ENCODE measurements at regions not wholly inside any gene's neighbourhood (a gene's known extent, or its start where the extent isn't known, plus 50 kb on each side); places are given as distances from the start of the nearest gene placed in this dataset.
A peak's percentile ranks its signal among the peaks of the same experiment; 100 is the strongest.
"Not testable (repeated sequence)": the region's sequence is repeated elsewhere in the genome, so short reads cannot be mapped to it uniquely, and the experiment has no call there.

- TF ChIP-seq EP300 (IDR thresholded peaks at IDR 0.05; ENCODE audit: low read depth): no peak
- TF ChIP-seq POLR2AphosphoS5 (IDR thresholded peaks at IDR 0.05): no peak
- no peak for TF ChIP-seq POLR2A (IDR thresholded peaks at IDR 0.05)
- no peak for TF ChIP-seq CTCF (IDR thresholded peaks at IDR 0.05)
These were observed 91.6 kb downstream of the GLUL start for GRCh38 chr1:182299728-182300616.

GRCh38 chr1:182299054-182299727, 92.4 kb downstream of the GLUL start:
- DNase-seq; H3K4me3 ChIP-seq; H3K36me3 ChIP-seq; in situ Hi-C loops (cut with MboI; ENCODE audit: low pct_ligation_motif_present in 1 of 4, low pct_unique_long_range_greater_than_20kb in 1 of 4, low sequenced_read_pairs in 3 of 4); intact Hi-C loops (cut with DNase I; ENCODE audit: low total_unique reads); H3K27me3 ChIP-seq; H3K9me3 ChIP-seq: not testable (repeated sequence)
- peak overlapping the region in 1 of 4 donors; percentile 47 for H3K27ac ChIP-seq
- peaks cover 10 to 35% (median 26%) of the 10 kb centered on the region in 4 donors for H3K4me1 ChIP-seq
- WGBS, 2 donors (ENCODE audit: low coverage in 1 of 2): 91 to 93% methylated on average over 5 to 14 of the region's 14 CpGs

More at GRCh38 chr1:182299728-182300616, 91.6 kb downstream of the GLUL start:
- peak; percentile 63 for DNase-seq
- Histone ChIP-seq H3K4me1 (peaks cover 14 to 40% (median 30%) of the 10 kb centered on the region in 4 donors), H3K4me3 (no peak overlapping the region), H3K36me3 (no peaks in the 10 kb centered on the region), H3K27ac (peak overlapping the region in 3 of 4 donors; percentile 15 to 47 (median 22)), H3K9me3 (no peaks in the 10 kb centered on the region), H3K27me3 (no peaks in the 10 kb centered on the region)
- intact Hi-C loops (cut with DNase I; ENCODE audit: low total_unique reads): no loop called here
- in situ Hi-C loops (cut with MboI; ENCODE audit: low pct_ligation_motif_present in 1 of 4, low pct_unique_long_range_greater_than_20kb in 1 of 4, low sequenced_read_pairs in 3 of 4): no loop called here
- WGBS, 2 donors (ENCODE audit: low coverage in 1 of 2): 50 to 60% methylated on average over 2 to 3 of the region's 3 CpGs

GRCh38 chr1:182297335-182297734, 94.3 kb downstream of the GLUL start:
- no peaks in the 10 kb centered on the region for H3K27me3 ChIP-seq
- in situ Hi-C loops (cut with MboI; ENCODE audit: low pct_ligation_motif_present in 1 of 4, low pct_unique_long_range_greater_than_20kb in 1 of 4, low sequenced_read_pairs in 3 of 4) (no loop called here), intact Hi-C loops (cut with DNase I; ENCODE audit: low total_unique reads) (no loop called here)
- no peaks in the 10 kb centered on the region for H3K9me3 ChIP-seq
- peaks cover 0 to 27% (median 22%) of the 10 kb centered on the region in 4 donors for H3K4me1 ChIP-seq
- DNase-seq: no peak
- TF ChIP-seq POLR2AphosphoS5 (IDR thresholded peaks at IDR 0.05): no peak
- TF ChIP-seq EP300 (IDR thresholded peaks at IDR 0.05; ENCODE audit: low read depth): no peak
- TF ChIP-seq CTCF (IDR thresholded peaks at IDR 0.05): no peak
- no peak for TF ChIP-seq POLR2A (IDR thresholded peaks at IDR 0.05)
- H3K36me3 ChIP-seq: no peaks in the 10 kb centered on the region
- H3K27ac ChIP-seq: no peak overlapping the region
- H3K4me3 ChIP-seq: no peak overlapping the region

- H3K36me3 ChIP-seq: no peaks in the 10 kb centered on the region
- intact Hi-C loops (cut with DNase I; ENCODE audit: low total_unique reads): no loop called here
- WGBS, 2 donors (ENCODE audit: low coverage in 1 of 2): 47 to 56% methylated on average over 1 of the region's 1 CpG
- H3K27me3 ChIP-seq: no peaks in the 10 kb centered on the region
- H3K9me3 ChIP-seq: no peaks in the 10 kb centered on the region
- TF ChIP-seq EP300 (IDR thresholded peaks at IDR 0.05; ENCODE audit: low read depth) (no peak), CTCF (IDR thresholded peaks at IDR 0.05) (no peak), POLR2A (IDR thresholded peaks at IDR 0.05) (no peak), POLR2AphosphoS5 (IDR thresholded peaks at IDR 0.05) (no peak)
- in situ Hi-C loops (cut with MboI; ENCODE audit: low pct_ligation_motif_present in 1 of 4, low pct_unique_long_range_greater_than_20kb in 1 of 4, low sequenced_read_pairs in 3 of 4): no loop called here
- H3K4me3 ChIP-seq: no peak overlapping the region
- peaks cover 4 to 35% (median 22%) of the 10 kb centered on the region in 4 donors for H3K4me1 ChIP-seq
- DNase-seq: no peak
- H3K27ac ChIP-seq: no peak overlapping the region
These were observed 95.9 kb downstream of the GLUL start for GRCh38 chr1:182295697-182296096.
